Mammary epithelial cell (primary cell): ENCODE measurements at regions not wholly inside any gene's neighbourhood (a gene's known extent, or its start where the extent isn't known, plus 50 kb on each side); places are given as distances from the start of the nearest gene placed in this dataset.

Experiments
- EZH2 ChIP-seq: IDR thresholded peaks from 2 replicates; pipeline ENCODE4 v1.6.1; 2012; ENCODE audit warnings: low read length, inconsistent platforms, borderline replicate concordance
- TF ChIP-seq, protein P1 (sequence below), 2 donors: IDR thresholded peaks in 1 of 2; conservative IDR thresholded peaks in 1 of 2; 2 replicates each; pipeline ENCODE4 v1.5.1; 2011 to 2012; ENCODE audit warnings: inconsistent platforms in 2 of 2, low read length in 2 of 2, mild to moderate bottlenecking in 2 of 2, control low read depth in 1 of 2, low read depth in 1 of 2; ENCODE audit not compliant: insufficient read depth in 1 of 2; ENCODE audit errors: extremely low read depth in 1 of 2

DNA sequence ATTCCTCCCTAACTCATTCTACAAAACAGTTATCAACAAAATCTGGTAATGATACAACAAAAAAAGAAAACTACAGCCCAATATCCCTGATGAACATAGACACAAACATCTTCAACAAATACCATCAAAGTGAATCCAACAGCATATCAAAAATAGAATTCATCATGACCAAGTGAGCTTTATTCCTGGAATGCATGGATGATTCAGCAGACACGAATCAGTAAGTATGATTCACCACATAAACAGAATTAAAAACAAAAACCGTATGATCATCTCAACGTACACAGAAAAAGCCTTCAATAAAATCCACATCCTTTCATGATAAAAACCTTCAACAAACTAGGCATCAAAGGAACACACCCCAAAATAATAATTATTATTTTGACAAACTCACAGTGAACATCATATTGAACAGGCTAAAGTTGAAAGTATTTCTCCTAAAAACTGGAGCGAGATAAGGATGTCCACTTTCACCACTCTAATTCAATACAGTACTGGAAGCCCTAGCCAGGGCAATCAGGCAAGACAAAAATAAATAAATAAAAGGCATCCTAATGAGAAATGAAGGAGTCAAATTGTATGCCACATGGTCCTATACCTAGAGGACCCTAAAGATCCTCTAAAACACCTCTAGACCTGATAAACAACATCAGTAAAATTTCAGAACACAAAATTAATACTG is 305.1 kb upstream of the RGMB start:
- no peak for TF ChIP-seq EZH2
- TF ChIP-seq, protein P1, sequence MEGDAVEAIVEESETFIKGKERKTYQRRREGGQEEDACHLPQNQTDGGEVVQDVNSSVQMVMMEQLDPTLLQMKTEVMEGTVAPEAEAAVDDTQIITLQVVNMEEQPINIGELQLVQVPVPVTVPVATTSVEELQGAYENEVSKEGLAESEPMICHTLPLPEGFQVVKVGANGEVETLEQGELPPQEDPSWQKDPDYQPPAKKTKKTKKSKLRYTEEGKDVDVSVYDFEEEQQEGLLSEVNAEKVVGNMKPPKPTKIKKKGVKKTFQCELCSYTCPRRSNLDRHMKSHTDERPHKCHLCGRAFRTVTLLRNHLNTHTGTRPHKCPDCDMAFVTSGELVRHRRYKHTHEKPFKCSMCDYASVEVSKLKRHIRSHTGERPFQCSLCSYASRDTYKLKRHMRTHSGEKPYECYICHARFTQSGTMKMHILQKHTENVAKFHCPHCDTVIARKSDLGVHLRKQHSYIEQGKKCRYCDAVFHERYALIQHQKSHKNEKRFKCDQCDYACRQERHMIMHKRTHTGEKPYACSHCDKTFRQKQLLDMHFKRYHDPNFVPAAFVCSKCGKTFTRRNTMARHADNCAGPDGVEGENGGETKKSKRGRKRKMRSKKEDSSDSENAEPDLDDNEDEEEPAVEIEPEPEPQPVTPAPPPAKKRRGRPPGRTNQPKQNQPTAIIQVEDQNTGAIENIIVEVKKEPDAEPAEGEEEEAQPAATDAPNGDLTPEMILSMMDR (conservative IDR thresholded peaks at IDR 0.05 in 1 of 2, IDR thresholded peaks at IDR 0.05 in 1 of 2; ENCODE audit: extremely low read depth in 1 of 2, insufficient read depth in 1 of 2, low read depth in 1 of 2, low read length in 2 of 2) = no peak
